Stimulated activated CD8-positive, alpha-beta memory T cell treated with anti-CD3 and anti-CD28 coated beads, Interleukin-15, amount 100 ng/mL, for 1 hour (primary cell): ENCODE measurements at regions not wholly inside any gene's neighbourhood (a gene's known extent, or its start where the extent isn't known, plus 50 kb on each side); places are given as distances from the start of the nearest gene placed in this dataset.
"Not testable (repeated sequence)": the region's sequence is repeated elsewhere in the genome, so short reads cannot be mapped to it uniquely, and the experiment has no call there.

Experiments used
- DNase-seq: peaks from one replicate; pipeline ENCODE4 v3.0.0-alpha.2; 2020; ENCODE audit warnings: low read depth

GRCh38 chr3:16076564-16076963 is 97.9 kb upstream of the GALNT15 start:
- no peak for DNase-seq

GRCh38 chr3:16077146-16077545 is 97.3 kb upstream of the GALNT15 start:
- DNase-seq, result not testable (repeated sequence)

GRCh38 chr3:16077681-16078080 is 96.8 kb upstream of the GALNT15 start:
- DNase-seq, result not testable (repeated sequence)

GRCh38 chr3:16079519-16079918 is 95.0 kb upstream of the GALNT15 start:
- DNase-seq, result no peak

GRCh38 chr3:16081661-16082060 is 92.8 kb upstream of the GALNT15 start:
- DNase-seq, result no peak

- DNase-seq, result no peak
These were observed 89.6 kb upstream of the GALNT15 start for GRCh38 chr3:16084887-16085286.

GRCh38 chr3:16085410-16085809 is 89.1 kb upstream of the GALNT15 start:
- no peak for DNase-seq

GRCh38 chr3:16085884-16086608 is 88.4 kb upstream of the GALNT15 start:
- no peak for DNase-seq

- DNase-seq, result no peak
These were observed 87.8 kb upstream of the GALNT15 start for GRCh38 chr3:16086690-16087089.

- DNase-seq, result no peak
These were observed 86.0 kb upstream of the GALNT15 start for GRCh38 chr3:16088496-16088895.

GRCh38 chr3:16089521-16089920 is 85.0 kb upstream of the GALNT15 start:
- no peak for DNase-seq

- DNase-seq, result no peak
These were observed 84.5 kb upstream of the GALNT15 start for GRCh38 chr3:16090024-16090423.

GRCh38 chr3:16090706-16091105 is 83.8 kb upstream of the GALNT15 start:
- no peak for DNase-seq

GRCh38 chr3:16092923-16093322 is 81.6 kb upstream of the GALNT15 start:
- DNase-seq, result no peak

- no peak for DNase-seq
These were observed 72.9 kb upstream of the GALNT15 start for GRCh38 chr3:16101295-16102186.

- no peak for DNase-seq
These were observed 72.3 kb upstream of the GALNT15 start for GRCh38 chr3:16102187-16102561.

- DNase-seq, result no peak
These were observed 71.5 kb upstream of the GALNT15 start for GRCh38 chr3:16102905-16103364.

- no peak for DNase-seq
These were observed 71.0 kb upstream of the GALNT15 start for GRCh38 chr3:16103472-16103871.

GRCh38 chr3:16104156-16104555 is 70.3 kb upstream of the GALNT15 start:
- DNase-seq, result no peak

- DNase-seq, result no peak
These were observed 68.4 kb upstream of the GALNT15 start for GRCh38 chr3:16106050-16106449.

GRCh38 chr3:16108424-16108823 is 66.1 kb upstream of the GALNT15 start:
- DNase-seq, result no peak

- no peak for DNase-seq
These were observed 64.6 kb upstream of the GALNT15 start for GRCh38 chr3:16109929-16110328.

GRCh38 chr3:16112910-16113504 is 61.5 kb upstream of the GALNT15 start:
- no peak for DNase-seq
